SW 1271 (cell line): ENCODE measurements at regions not wholly inside any gene's neighbourhood (a gene's known extent, or its start where the extent isn't known, plus 50 kb on each side); places are given as distances from the start of the nearest gene placed in this dataset.

Experiments
- DNase-seq, 2 experiments: peaks; one replicate each; lab custom pipeline; 2025; lab: John Stamatoyannopoulos, UW

DNA sequence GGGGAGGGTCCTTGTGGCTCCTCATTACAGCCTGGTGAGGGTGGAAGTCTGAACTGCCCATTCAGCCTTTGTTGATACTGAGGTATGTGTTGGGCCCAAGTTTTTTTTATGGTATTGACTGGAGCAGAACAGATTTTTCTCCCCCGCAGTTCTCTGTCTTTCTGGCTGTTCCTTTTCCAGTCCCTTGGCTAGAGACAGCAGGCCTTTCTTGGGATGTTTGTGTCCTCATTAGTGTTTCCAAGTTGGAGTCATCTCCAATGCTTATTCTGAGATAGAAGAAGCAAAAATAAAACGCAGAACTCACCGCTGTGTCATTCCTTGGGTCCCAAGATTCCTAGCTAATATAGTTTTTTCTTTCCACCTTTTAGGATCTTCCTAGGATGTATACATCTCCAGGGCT, 193.3 kb downstream of the RAMP3 start:
- no peak for DNase-seq

- no peak for DNase-seq
These were observed 200.7 kb downstream of the RAMP3 start for GRCh38 chr7:45358287-45358686.

DNA sequence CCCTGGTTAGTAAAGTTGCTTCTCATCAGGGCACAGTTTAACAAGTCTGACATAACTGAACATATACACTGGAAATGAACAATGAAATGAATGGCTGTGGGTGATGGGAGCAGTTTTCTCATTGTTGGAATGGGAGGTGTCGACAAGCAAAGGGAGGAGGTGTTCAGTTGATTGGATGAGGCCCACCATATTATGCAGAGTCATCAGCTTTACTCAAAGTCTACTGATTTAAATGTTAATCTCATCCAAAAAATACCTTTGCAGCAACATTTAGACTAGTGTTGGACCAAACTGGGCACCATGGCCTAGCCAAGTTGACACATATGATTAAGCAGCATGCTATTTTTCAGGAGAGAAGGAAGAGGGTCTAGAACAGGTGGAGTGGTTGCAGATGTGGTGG, 201.7 kb downstream of the RAMP3 start:
- DNase-seq, result no peak

DNA sequence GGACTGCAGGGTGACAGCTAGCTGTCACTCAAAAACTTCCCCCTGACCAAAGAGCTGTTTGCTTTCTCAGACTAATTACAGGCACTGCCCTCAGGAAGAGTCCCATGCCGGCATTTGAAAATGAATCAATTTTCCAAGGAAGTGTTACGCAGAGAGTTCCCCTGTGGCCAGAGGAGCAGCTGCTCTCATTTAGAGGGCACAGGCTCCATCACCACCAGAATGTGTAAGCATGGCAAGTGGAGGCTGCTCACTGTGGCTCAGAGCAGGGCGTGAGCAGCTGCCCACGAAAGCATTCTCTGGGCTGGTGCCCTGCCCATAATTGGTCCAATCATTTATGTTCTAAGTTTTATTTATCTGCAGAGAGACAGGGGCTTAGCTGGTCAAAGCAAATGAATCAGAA, 202.2 kb downstream of the RAMP3 start:
- DNase-seq, result no peak

DNA sequence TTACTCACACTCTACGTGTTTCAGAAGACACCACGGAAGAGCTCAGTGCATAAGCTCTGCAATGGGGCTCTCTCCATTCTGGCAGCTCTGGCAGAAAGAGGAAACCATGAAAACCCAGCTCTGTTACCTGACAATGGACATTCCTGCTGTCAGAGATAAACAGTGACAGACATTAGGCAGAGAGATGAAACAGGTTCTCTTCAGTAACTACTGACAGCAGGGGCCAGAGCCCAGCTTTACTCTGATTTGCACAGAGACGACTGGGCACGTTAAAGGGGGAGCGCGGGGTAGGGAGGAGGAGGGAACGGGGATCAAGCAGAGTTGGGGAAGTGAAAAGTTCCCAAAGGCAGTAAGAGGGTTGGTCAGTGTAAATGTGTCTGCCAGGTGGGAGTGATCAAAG, 206.1 kb downstream of the RAMP3 start:
- DNase-seq, result no peak

GRCh38 chr7:45365341-45365740, 207.8 kb downstream of the RAMP3 start:
- no peak for DNase-seq

DNA sequence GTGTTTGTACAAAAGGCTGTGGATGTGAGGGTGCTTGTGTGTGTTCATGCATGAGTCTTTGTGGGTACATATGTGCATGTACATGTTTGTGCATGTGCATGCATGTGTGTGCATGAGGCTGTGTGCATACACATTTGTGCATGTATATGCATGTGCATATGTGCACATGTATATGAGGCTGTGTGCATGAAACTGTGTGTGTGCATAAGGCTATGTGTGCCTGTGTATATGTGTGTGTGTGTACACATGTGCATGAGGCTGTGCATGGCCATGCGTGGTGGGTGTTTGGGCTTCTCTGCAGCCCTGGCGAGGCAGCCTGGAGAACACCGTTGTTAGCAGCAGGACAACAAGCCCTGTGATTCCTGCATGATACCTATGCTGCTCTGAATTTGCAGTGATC, 207.7 kb upstream of the ADCY1 start:
- DNase-seq, result no peak

GRCh38 chr7:45367026-45367425, 207.1 kb upstream of the ADCY1 start:
- no peak for DNase-seq

DNA sequence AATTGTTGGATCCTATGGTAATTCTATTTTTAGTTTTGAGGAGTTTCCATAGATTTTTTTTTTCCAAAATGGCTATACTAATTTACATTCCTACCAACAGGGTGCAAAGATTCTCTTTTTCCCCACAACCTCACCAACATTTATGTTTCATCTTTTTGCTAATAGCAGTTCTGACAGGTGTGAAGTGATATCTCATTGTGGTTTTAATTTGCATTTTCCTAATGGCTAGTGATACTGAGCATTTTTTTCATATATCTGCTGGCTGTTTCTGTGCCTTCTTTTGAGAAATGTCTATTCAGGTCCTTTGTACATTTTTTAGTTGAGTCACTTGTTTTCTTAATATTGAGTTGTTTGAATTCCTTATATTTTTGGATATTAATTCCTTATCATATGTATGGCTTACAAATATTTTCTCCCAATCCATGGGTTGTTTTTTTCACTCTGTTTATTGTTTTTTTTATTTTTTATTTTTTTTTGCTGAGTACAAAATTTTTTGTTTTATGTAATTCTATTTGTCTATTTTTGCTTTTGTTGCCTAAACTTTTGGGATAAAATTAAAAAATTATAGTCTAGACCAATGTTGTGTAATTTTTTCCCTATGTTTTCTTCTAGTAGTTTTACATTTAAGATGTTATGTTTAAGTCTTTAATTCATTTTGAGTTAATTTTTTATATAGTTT, 205.9 kb upstream of the ADCY1 start:
- no peak for DNase-seq

- peak in 1 of 2 experiments; percentile 6 for DNase-seq
These were observed 189.7 kb upstream of the ADCY1 start for GRCh38 chr7:45384499-45384898.

DNA sequence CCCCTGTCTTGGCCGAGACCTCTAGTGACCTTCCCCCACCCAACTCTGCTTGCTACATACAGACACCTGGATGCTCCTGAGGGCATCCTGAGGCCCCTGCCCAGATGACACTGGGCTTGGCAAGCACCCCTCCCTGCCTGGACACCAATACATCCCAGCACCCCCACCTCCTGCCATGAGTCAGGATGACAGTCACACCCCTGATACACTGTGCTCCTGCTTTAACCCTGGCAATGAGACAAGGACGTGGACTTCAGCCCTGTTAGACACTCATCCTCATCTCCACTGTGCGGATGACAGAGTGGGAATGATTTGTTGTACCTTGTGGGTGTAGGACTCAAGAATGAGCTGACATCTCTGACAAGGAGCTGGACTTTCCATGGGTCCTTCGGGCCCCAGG, 186.3 kb upstream of the ADCY1 start:
- no peak for DNase-seq

GRCh38 chr7:45389073-45389872, 184.9 kb upstream of the ADCY1 start:
- DNase-seq, result no peak

GRCh38 chr7:45390180-45390579, 184.0 kb upstream of the ADCY1 start:
- DNase-seq, result no peak

- DNase-seq, result no peak
These were observed 183.4 kb upstream of the ADCY1 start for GRCh38 chr7:45390731-45391130.

GRCh38 chr7:45391618-45392451, 182.3 kb upstream of the ADCY1 start:
- no peak for DNase-seq

DNA sequence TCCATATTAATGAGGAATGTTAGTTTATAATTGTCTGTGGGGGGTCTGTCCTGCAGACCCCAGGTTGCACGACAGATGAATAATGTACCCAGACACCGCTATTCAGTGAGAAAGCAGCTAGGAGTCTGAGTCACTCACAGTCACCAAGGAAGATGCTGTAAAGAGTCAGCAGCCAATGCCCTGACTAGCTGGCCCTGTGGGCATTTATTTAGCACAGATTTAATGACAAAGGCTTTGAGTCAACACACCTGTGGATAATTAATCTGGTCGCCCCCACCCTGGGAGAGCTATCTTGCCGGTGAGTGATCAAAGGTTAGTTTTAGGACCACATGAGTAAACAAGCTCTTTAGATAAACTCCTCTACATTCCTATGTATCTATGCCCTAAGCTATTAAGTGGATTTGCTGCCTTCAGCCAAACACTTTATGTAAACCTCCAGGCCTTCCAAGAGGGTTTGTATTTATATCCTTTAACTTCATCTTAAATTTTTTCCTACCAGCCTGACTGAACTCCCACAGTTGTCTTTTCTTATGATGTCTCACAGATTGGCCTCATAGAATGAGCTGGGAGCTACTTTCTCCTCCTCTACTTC, 180.0 kb upstream of the ADCY1 start:
- no peak for DNase-seq

GRCh38 chr7:45399069-45399468, 175.1 kb upstream of the ADCY1 start:
- DNase-seq, result no peak

DNA sequence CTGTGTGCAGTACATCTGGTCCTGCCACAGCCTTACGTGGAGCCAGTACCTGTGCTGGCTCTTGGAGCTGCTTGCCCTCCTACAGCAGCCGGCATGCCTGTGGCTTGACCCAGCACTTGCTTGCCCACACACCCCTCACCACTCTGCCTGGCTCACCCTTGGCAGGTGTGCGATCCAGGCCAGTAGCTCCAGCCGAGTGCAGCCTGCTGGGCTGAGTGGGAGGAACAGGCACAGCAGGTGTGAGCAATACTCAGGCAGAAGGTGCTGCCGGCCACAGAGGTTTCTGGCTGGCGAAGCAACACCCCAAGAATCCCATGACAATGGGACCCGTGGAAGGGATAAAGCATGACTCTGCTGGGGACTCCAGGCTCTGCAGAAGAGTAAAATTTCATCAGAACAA, 173.5 kb upstream of the ADCY1 start:
- DNase-seq, result no peak

DNA sequence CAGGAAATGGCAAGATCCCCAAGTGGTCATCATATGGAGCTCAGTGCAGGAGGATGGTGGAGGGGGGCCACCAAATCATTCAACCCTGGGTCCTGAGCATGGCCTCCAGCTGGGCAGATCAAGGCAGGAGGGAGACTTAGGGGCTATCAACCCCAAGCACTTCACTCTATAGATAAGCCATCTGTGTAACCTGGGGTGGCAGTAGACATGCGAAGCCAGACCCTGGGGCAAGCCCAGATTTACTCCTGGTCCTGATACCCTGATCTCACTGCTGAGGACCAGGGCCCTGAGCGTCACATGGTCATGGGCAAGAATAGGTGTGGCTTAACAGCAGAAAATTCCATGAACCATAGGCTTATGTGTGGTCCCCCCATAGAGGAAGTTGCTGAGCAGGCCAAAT, 173.0 kb upstream of the ADCY1 start:
- no peak for DNase-seq

GRCh38 chr7:45401851-45402250, 172.3 kb upstream of the ADCY1 start:
- no peak for DNase-seq

GRCh38 chr7:45402480-45403218, 171.5 kb upstream of the ADCY1 start:
- no peak for DNase-seq

DNA sequence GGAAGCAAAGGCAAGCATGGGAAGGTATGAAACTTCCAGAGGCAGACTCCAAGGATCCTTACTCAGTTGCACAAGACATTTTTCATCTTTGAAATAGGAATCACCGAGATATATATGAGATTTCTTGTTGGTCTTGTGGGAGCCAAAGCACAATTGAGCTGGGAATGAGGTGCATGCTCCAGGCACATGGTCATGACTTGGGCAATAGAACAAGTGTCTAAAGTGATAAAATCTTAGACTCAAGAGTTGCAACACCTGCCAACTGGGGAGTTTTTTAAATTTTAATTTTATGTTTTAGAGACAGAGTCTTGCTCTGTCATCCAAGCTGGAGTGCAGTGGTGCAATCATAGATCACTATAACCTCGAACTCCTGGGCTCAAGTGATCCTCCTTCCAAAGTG, 169.5 kb upstream of the ADCY1 start:
- no peak for DNase-seq
